ENCODE measurements at regions not wholly inside any gene's neighbourhood (a gene's known extent, or its start where the extent isn't known, plus 50 kb on each side); places are given as distances from the start of the nearest gene placed in this dataset.

- TF ChIP-seq POLR2A (IDR thresholded peaks at IDR 0.05), result no peak
- no peak for TF ChIP-seq CTCF (IDR thresholded peaks at IDR 0.05)
Observed at GRCh38 chr7:38013246-38013645, 92.8 kb downstream of the EPDR1 start.

Measured in Peyer's patch (tissue), 4 donors.